Epithelial cell of proximal tubule (primary cell): ENCODE measurements at regions not wholly inside any gene's neighbourhood (a gene's known extent, or its start where the extent isn't known, plus 50 kb on each side); places are given as distances from the start of the nearest gene placed in this dataset.
"Not testable (repeated sequence)": the region's sequence is repeated elsewhere in the genome, so short reads cannot be mapped to it uniquely, and the experiment has no call there.

Experiments used
- DNase-seq: peaks from one replicate; pipeline ENCODE4 v3.0.0-alpha.2; 2011; ENCODE audit warnings: low read depth
- H3K4me3 ChIP-seq: 2 replicates; pipeline ENCODE4 v1.5.1; 2011; ENCODE audit warnings: low read depth, mild to moderate bottlenecking, low read length
- CTCF ChIP-seq: conservative IDR thresholded peaks from 2 replicates; pipeline ENCODE4 v1.5.1; 2012; ENCODE audit warnings: low read depth, mild to moderate bottlenecking, low read length

- no peak for DNase-seq
- no peak for TF ChIP-seq CTCF
- no peak overlapping the region for H3K4me3 ChIP-seq
Observed at GRCh38 chr10:120097766-120098165, 205.2 kb downstream of the SEC23IP start.

- DNase-seq = no peak
- TF ChIP-seq CTCF = no peak
- H3K4me3 ChIP-seq = no peak overlapping the region
Observed at GRCh38 chr10:120098232-120098930, 205.9 kb downstream of the SEC23IP start.

GRCh38 chr10:120103738-120104560, 211.4 kb downstream of the SEC23IP start:
- no peak for DNase-seq
- TF ChIP-seq CTCF = no peak
- no peak overlapping the region for H3K4me3 ChIP-seq

GRCh38 chr10:120105001-120105400, 212.5 kb downstream of the SEC23IP start:
- no peak overlapping the region for H3K4me3 ChIP-seq
- no peak for DNase-seq
- no peak for TF ChIP-seq CTCF

- no peak for TF ChIP-seq CTCF
- no peak for DNase-seq
- H3K4me3 ChIP-seq = no peak overlapping the region
Observed at GRCh38 chr10:120105492-120105891, 213.0 kb downstream of the SEC23IP start.

GRCh38 chr10:120108916-120109315, 216.4 kb downstream of the SEC23IP start:
- no peak for TF ChIP-seq CTCF
- no peak overlapping the region for H3K4me3 ChIP-seq
- DNase-seq = no peak

- DNase-seq, H3K4me3 ChIP-seq: not testable (repeated sequence)
Observed at GRCh38 chr10:120109725-120110124, 217.2 kb downstream of the SEC23IP start.
